OCI-LY3 (cell line): ENCODE measurements at regions not wholly inside any gene's neighbourhood (a gene's known extent, or its start where the extent isn't known, plus 50 kb on each side); places are given as distances from the start of the nearest gene placed in this dataset.

ENCODE experiments used
- EZH2phosphoT487 ChIP-seq: fragments of 200-600 bp; shearing (Covaris generic); IDR thresholded peaks from 2 replicates; pipeline ENCODE4 v1.6.1; 2018; ENCODE audit warnings: antibody characterized with exemption, mixed run types, low read depth
- TF ChIP-seq, protein P1 (sequence below): fragments of 200-600, 300-600 bp; sonication (generic); IDR thresholded peaks from 2 replicates; pipeline ENCODE4 v1.5.1; 2014; ENCODE audit warnings: antibody characterized with exemption, low read length, low read depth

DNA sequence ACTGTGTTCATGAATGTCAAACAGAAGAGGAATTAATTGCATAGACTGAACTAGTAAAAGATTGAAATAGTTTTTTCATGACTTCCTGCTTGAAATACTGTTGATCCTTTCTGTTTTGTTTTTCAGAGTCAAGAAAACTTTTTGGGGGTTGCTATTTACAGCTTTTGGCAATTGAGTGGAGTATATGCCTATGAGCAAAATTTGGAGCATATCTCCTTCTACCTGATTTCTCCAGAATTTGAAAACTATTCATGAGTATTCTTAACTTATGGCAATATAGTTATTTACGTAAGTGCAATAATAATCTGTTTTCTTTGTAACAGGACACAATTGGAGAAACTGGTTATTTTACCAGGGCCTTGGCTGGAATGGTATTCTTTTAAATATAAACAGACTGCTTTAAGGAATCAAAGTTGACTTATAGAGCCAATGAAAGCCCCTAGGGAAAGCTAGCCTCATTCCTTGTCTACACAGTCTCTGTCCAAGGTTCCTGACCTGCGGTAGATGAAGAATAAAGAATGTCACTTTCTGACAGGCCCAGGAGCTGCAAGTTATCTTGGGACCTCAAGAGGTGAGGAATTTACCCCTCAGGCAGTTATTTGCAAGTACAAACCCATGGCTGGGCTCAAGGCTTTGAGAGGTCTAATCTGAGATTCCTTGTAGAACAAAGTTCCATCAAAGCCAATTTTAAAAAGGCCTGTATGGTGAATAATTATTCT lies 193.5 kb upstream of the NDUFV2 start:
- TF ChIP-seq, protein P1, sequence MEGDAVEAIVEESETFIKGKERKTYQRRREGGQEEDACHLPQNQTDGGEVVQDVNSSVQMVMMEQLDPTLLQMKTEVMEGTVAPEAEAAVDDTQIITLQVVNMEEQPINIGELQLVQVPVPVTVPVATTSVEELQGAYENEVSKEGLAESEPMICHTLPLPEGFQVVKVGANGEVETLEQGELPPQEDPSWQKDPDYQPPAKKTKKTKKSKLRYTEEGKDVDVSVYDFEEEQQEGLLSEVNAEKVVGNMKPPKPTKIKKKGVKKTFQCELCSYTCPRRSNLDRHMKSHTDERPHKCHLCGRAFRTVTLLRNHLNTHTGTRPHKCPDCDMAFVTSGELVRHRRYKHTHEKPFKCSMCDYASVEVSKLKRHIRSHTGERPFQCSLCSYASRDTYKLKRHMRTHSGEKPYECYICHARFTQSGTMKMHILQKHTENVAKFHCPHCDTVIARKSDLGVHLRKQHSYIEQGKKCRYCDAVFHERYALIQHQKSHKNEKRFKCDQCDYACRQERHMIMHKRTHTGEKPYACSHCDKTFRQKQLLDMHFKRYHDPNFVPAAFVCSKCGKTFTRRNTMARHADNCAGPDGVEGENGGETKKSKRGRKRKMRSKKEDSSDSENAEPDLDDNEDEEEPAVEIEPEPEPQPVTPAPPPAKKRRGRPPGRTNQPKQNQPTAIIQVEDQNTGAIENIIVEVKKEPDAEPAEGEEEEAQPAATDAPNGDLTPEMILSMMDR: no peak
- TF ChIP-seq EZH2phosphoT487: no peak
